HL-60 (cell line): ENCODE measurements at regions not wholly inside any gene's neighbourhood (a gene's known extent, or its start where the extent isn't known, plus 50 kb on each side); places are given as distances from the start of the nearest gene placed in this dataset.
A peak's percentile ranks its signal among the peaks of the same experiment; 100 is the strongest.

Experiments used
- DNase-seq, 2 experiments: peaks; one replicate each; pipeline ENCODE4 v3.0.0-alpha.2; 2010 to 2020; ENCODE audit warnings: low read depth in 1 of 2, low spot score in 1 of 2
- H3K27ac ChIP-seq: fragments of 250-450 bp; sonication (Bioruptor Pico); replicated peaks from 2 replicates; pipeline ENCODE4 v1.5.1; 2020; ENCODE audit warnings: mild to moderate bottlenecking, moderate library complexity
- H3K27me3 ChIP-seq: fragments of 250-450 bp; sonication (Bioruptor Pico); 2 replicates; pipeline ENCODE4 v1.5.1; 2021; ENCODE audit warnings: mild to moderate bottlenecking, moderate library complexity; ENCODE audit not compliant: insufficient read depth, poor library complexity, severe bottlenecking
- H3K4me3 ChIP-seq: replicated peaks from 2 replicates; pipeline ENCODE4 v1.5.1; 2011; ENCODE audit warnings: mild to moderate bottlenecking, control low read depth, low read length; ENCODE audit not compliant: insufficient read depth
- CTCF ChIP-seq: IDR thresholded peaks from one replicate; pipeline ENCODE4 v1.5.1; 2011; ENCODE audit warnings: low read length, control low read depth, inconsistent platforms; ENCODE audit not compliant: insufficient read depth
- GABPA ChIP-seq: IDR thresholded peaks from 2 replicates; pipeline ENCODE4 v1.6.1; 2012; ENCODE audit warnings: low read depth
- POLR2AphosphoS5 ChIP-seq: IDR thresholded peaks from 2 replicates; pipeline ENCODE4 v1.6.1; 2012; ENCODE audit warnings: low read depth
- REST ChIP-seq: IDR thresholded peaks from 2 replicates; pipeline ENCODE4 v1.6.1; 2012; ENCODE audit warnings: low read depth; ENCODE audit not compliant: insufficient replicate concordance
- SPI1 ChIP-seq: IDR thresholded peaks from 2 replicates; pipeline ENCODE4 v1.6.1; 2012; ENCODE audit warnings: low read depth, mild to moderate bottlenecking, borderline replicate concordance

- TF ChIP-seq SPI1 = no peak
- no peak for TF ChIP-seq REST
- no peak for TF ChIP-seq GABPA
- TF ChIP-seq POLR2AphosphoS5 = no peak
- TF ChIP-seq CTCF = no peak
- Histone ChIP-seq H3K27me3 (no peaks in the 10 kb centered on the region), H3K27ac (no peak overlapping the region), H3K4me3 (no peak overlapping the region)
- no peak for DNase-seq
Observed at GRCh38 chr1:168470901-168471431, 72.8 kb downstream of the XCL2 start.

GRCh38 chr1:168469690-168470089 is 74.1 kb downstream of the XCL2 start:
- DNase-seq = peak; percentile 43 to 70
- Histone ChIP-seq H3K4me3 (no peak overlapping the region), H3K27me3 (no peaks in the 10 kb centered on the region), H3K27ac (no peak overlapping the region)
- TF ChIP-seq GABPA (no peak), POLR2AphosphoS5 (no peak), CTCF (no peak), SPI1 (no peak), REST (no peak)

- H3K4me3 ChIP-seq = no peak overlapping the region
- no peak for TF ChIP-seq SPI1
- no peak overlapping the region for H3K27ac ChIP-seq
- DNase-seq = no peak
- no peaks in the 10 kb centered on the region for H3K27me3 ChIP-seq
Observed at GRCh38 chr1:168468822-168469221, 75.0 kb downstream of the XCL2 start.

GRCh38 chr1:168468042-168468809 is 75.6 kb downstream of the XCL2 start:
- TF ChIP-seq POLR2AphosphoS5 = no peak
- no peak for TF ChIP-seq SPI1
- no peak for TF ChIP-seq REST
- TF ChIP-seq CTCF = no peak
- no peak for TF ChIP-seq GABPA
- Histone ChIP-seq H3K4me3 (no peak overlapping the region), H3K27ac (no peak overlapping the region), H3K27me3 (no peaks in the 10 kb centered on the region)
- DNase-seq = no peak
